ENCODE measurements at regions not wholly inside any gene's neighbourhood (a gene's known extent, or its start where the extent isn't known, plus 50 kb on each side); places are given as distances from the start of the nearest gene placed in this dataset.

GRCh38 chr6:141677598-141678211, 455.0 kb upstream of the GJE1 start:
- DNase-seq (ENCODE audit: low read depth in 2 of 2) = no peak

- DNase-seq (ENCODE audit: low read depth in 2 of 2) = no peak
Measured at GRCh38 chr6:141675957-141676356, 456.8 kb upstream of the GJE1 start.

GRCh38 chr6:141669141-141669540, 463.6 kb upstream of the GJE1 start:
- DNase-seq (ENCODE audit: low read depth in 2 of 2) = no peak

- DNase-seq (ENCODE audit: low read depth in 2 of 2) = no peak
Measured at GRCh38 chr6:141667580-141668309, 465.0 kb upstream of the GJE1 start.

GRCh38 chr6:141666187-141666586, 466.5 kb upstream of the GJE1 start:
- DNase-seq (ENCODE audit: low read depth in 2 of 2) = no peak

GRCh38 chr6:141664744-141665143, 468.0 kb upstream of the GJE1 start:
- no peak for DNase-seq (ENCODE audit: low read depth in 2 of 2)

GRCh38 chr6:141659582-141659981, 473.1 kb upstream of the GJE1 start:
- no peak for DNase-seq (ENCODE audit: low read depth in 2 of 2)

- no peak for DNase-seq (ENCODE audit: low read depth in 2 of 2)
Measured at GRCh38 chr6:141658696-141659095, 474.0 kb upstream of the GJE1 start.

GRCh38 chr6:141657812-141658211, 474.9 kb upstream of the GJE1 start:
- DNase-seq (ENCODE audit: low read depth in 2 of 2) = no peak

- no peak for DNase-seq (ENCODE audit: low read depth in 2 of 2)
Measured at GRCh38 chr6:141653590-141653989, 479.1 kb upstream of the GJE1 start.

GRCh38 chr6:141641951-141642350, 490.8 kb upstream of the GJE1 start:
- no peak for DNase-seq (ENCODE audit: low read depth in 2 of 2)

GRCh38 chr6:141641406-141641805, 491.3 kb upstream of the GJE1 start:
- DNase-seq (ENCODE audit: low read depth in 2 of 2) = no peak

- no peak for DNase-seq (ENCODE audit: low read depth in 2 of 2)
Measured at GRCh38 chr6:141635621-141636020, 497.1 kb upstream of the GJE1 start.

GRCh38 chr6:141634269-141634668, 498.5 kb upstream of the GJE1 start:
- no peak for DNase-seq (ENCODE audit: low read depth in 2 of 2)

GRCh38 chr6:141624301-141624700, 508.4 kb upstream of the GJE1 start:
- DNase-seq (ENCODE audit: low read depth in 2 of 2) = no peak

GRCh38 chr6:141618180-141618581, 514.5 kb upstream of the GJE1 start:
- no peak for DNase-seq (ENCODE audit: low read depth in 2 of 2)

- DNase-seq (ENCODE audit: low read depth in 2 of 2) = no peak
Measured at GRCh38 chr6:141610741-141611140, 522.0 kb upstream of the GJE1 start.

- DNase-seq (ENCODE audit: low read depth in 2 of 2) = no peak
Measured at GRCh38 chr6:141607956-141608355, 524.8 kb upstream of the GJE1 start.

- no peak for DNase-seq (ENCODE audit: low read depth in 2 of 2)
Measured at GRCh38 chr6:141598487-141598886, 534.2 kb upstream of the GJE1 start.

- DNase-seq (ENCODE audit: low read depth in 2 of 2) = no peak
Measured at GRCh38 chr6:141594874-141595273, 537.9 kb upstream of the GJE1 start.

GRCh38 chr6:141593311-141593710, 539.4 kb upstream of the GJE1 start:
- no peak for DNase-seq (ENCODE audit: low read depth in 2 of 2)

GRCh38 chr6:141587482-141588266, 545.1 kb upstream of the GJE1 start:
- no peak for DNase-seq (ENCODE audit: low read depth in 2 of 2)

- DNase-seq (ENCODE audit: low read depth in 2 of 2) = no peak
Measured at GRCh38 chr6:141580988-141581552, 551.7 kb upstream of the GJE1 start.
